Endothelial cell of umbilical vein (primary cell): ENCODE measurements at regions not wholly inside any gene's neighbourhood (a gene's known extent, or its start where the extent isn't known, plus 50 kb on each side); places are given as distances from the start of the nearest gene placed in this dataset.

ENCODE experiments used
- BruUV-seq: library from RNA; stranded (reverse); fragments of 400-500 nt; replicated peaks from 2 replicates; lab custom pipeline; 2021; lab: Mats Ljungman, UMichigan
- CTCF ChIA-PET: fragments of 300-600, 350-600 bp; sonication (Branson Sonifier 250); formaldehyde crosslinking; loops from one replicate; lab custom pipeline; 2021; ENCODE audit warnings: antibody characterized with exemption, inconsistent platforms; lab: Charles Lee
- POLR2A ChIA-PET: fragments of 300-600, 350-600 bp; sonication (Branson Sonifier 250); formaldehyde crosslinking; loops from one replicate; lab custom pipeline; 2021; ENCODE audit warnings: antibody characterized with exemption, inconsistent platforms; lab: Charles Lee
- DNase-seq: peaks from one replicate; pipeline ENCODE4 v3.0.0-alpha.2; 2011; ENCODE audit warnings: low read depth, low spot score
- FAIRE-seq: peaks from 2 replicates; lab custom pipeline; 2011; peaks lifted over from hg19 to GRCh38; lab: Jason Lieb, UNC
- H2AFZ ChIP-seq: 2 replicates; pipeline ENCODE4 v1.6.0; 2012; ENCODE audit warnings: low read depth, low read length, control low read depth, inconsistent platforms
- H3K27ac ChIP-seq: 2 replicates; pipeline ENCODE4 v1.5.1; 2011; ENCODE audit warnings: low read depth, mild to moderate bottlenecking, control low read depth, low read length, moderate library complexity; ENCODE audit not compliant: insufficient read depth
- H3K27me3 ChIP-seq, 2 experiments: 2 replicates each; pipeline versions ENCODE4 v1.6.0 to v1.6.1; 2011; ENCODE audit warnings: low read length in 2 of 2, mixed read lengths in 1 of 2; ENCODE audit not compliant: control insufficient read depth in 2 of 2, insufficient read depth in 2 of 2
- H3K36me3 ChIP-seq, 2 experiments: 2 replicates in 1 of 2; 3 replicates in 1 of 2; pipeline ENCODE4 v1.5.1; 2011; ENCODE audit warnings: low read length in 2 of 2, mild to moderate bottlenecking in 1 of 2, moderate library complexity in 1 of 2; ENCODE audit not compliant: control insufficient read depth in 2 of 2, insufficient read depth in 2 of 2; ENCODE audit errors: extremely low read depth in 1 of 2
- H3K4me1 ChIP-seq: 3 replicates; pipeline ENCODE4 v1.5.1; 2011; ENCODE audit warnings: mild to moderate bottlenecking, low read length; ENCODE audit not compliant: control insufficient read depth, insufficient read depth; ENCODE audit errors: extremely low read depth
- H3K4me2 ChIP-seq: 2 replicates; pipeline ENCODE4 v1.6.1; 2011; ENCODE audit warnings: low read length, control low read depth, mixed read lengths; ENCODE audit not compliant: insufficient read depth
- H3K4me3 ChIP-seq, 3 experiments: fragments of 200-600 bp in 1 of 3; sonication (generic), shearing (Covaris generic) in 1 of 3; replicated peaks in 1 of 3; 2 replicates each; pipeline ENCODE4 v1.5.1; 2011 to 2016; ENCODE audit warnings: control low read depth in 3 of 3, low read length in 3 of 3, mild to moderate bottlenecking in 2 of 3, inconsistent platforms in 1 of 3, low read depth in 1 of 3, moderate library complexity in 1 of 3; ENCODE audit not compliant: insufficient read depth in 1 of 3
- H3K79me2 ChIP-seq: 2 replicates; pipeline ENCODE4 v1.6.0; 2012; ENCODE audit warnings: low read length, inconsistent platforms; ENCODE audit not compliant: control insufficient read depth, insufficient read depth
- H3K9ac ChIP-seq: replicated peaks from 2 replicates; pipeline ENCODE3; 2011; ENCODE audit warnings: low read length, control low read depth; ENCODE audit not compliant: insufficient read depth; ENCODE audit errors: extremely low read depth
- H3K9me1 ChIP-seq: replicated peaks from 3 replicates; pipeline ENCODE4 v1.6.0; 2011; ENCODE audit warnings: mild to moderate bottlenecking, low read length; ENCODE audit not compliant: control insufficient read depth, insufficient read depth; ENCODE audit errors: extremely low read depth
- H3K9me3 ChIP-seq: replicated peaks from 2 replicates; pipeline ENCODE4 v1.5.1; 2012; ENCODE audit warnings: low read length, inconsistent platforms; ENCODE audit not compliant: control insufficient read depth, insufficient read depth
- H4K20me1 ChIP-seq: replicated peaks from 2 replicates; pipeline ENCODE3; 2011; ENCODE audit warnings: mild to moderate bottlenecking, low read length; ENCODE audit not compliant: control insufficient read depth, insufficient read depth; ENCODE audit errors: extremely low read depth
- EZH2 ChIP-seq: IDR thresholded peaks from 2 replicates; pipeline ENCODE4 v1.6.1; 2012; ENCODE audit warnings: borderline replicate concordance, low read depth, mild to moderate bottlenecking, moderate library complexity, low read length, inconsistent platforms; ENCODE audit not compliant: severe bottlenecking
- FOS ChIP-seq: IDR thresholded peaks from 2 replicates; pipeline ENCODE4 v1.6.1; 2011; ENCODE audit warnings: mild to moderate bottlenecking, low read length, moderate library complexity, borderline replicate concordance; ENCODE audit not compliant: insufficient read depth
- GATA2 ChIP-seq: IDR thresholded peaks from 2 replicates; pipeline ENCODE4 v1.7.0; 2011; ENCODE audit warnings: low read depth, mild to moderate bottlenecking, moderate library complexity, mixed read lengths, low read length; ENCODE audit not compliant: insufficient read length, insufficient read depth
- JUN ChIP-seq: IDR thresholded peaks from 2 replicates; pipeline ENCODE4 v1.6.1; 2011; ENCODE audit warnings: borderline replicate concordance, low read depth; ENCODE audit not compliant: insufficient read length, insufficient read depth
- MYC ChIP-seq: IDR thresholded peaks from one replicate; pipeline ENCODE4 v1.6.1; 2011; ENCODE audit warnings: mild to moderate bottlenecking, low read depth, low read length
- POLR2A ChIP-seq: IDR thresholded peaks from 2 replicates; pipeline ENCODE4 v1.6.1; 2012; ENCODE audit warnings: low read depth, mild to moderate bottlenecking, control low read depth, low read length
- POLR2AphosphoS5 ChIP-seq: IDR thresholded peaks from 2 replicates; pipeline ENCODE4 v1.6.1; 2012; ENCODE audit warnings: low read depth, mild to moderate bottlenecking, control low read depth, low read length, moderate library complexity; ENCODE audit not compliant: insufficient read depth
- dilution Hi-C: fragments of 300-500 bp; cut with MboI; formaldehyde crosslinking; loops from one replicate; pipeline ENCODE4 v1.15.0; 2019; ENCODE audit warnings: low sequenced_read_pairs; ENCODE audit not compliant: extremely low pct_ligation_motif_present
- intact Hi-C: fragments of 100-400 bp; cut with micrococcal nuclease; formaldehyde crosslinking; loops from one replicate; pipeline ENCODE4 v1.10.0; 2022
- TF ChIP-seq, protein P1 (sequence below), 2 donors: IDR thresholded peaks; 1 replicate in 1 of 2; 2 replicates in 1 of 2; pipeline ENCODE4 v1.5.1; 2011; ENCODE audit warnings: low read length in 2 of 2, mild to moderate bottlenecking in 2 of 2, moderate library complexity in 2 of 2, control low read depth in 1 of 2, inconsistent platforms in 1 of 2, low read depth in 1 of 2; ENCODE audit not compliant: insufficient read depth in 1 of 2; ENCODE audit errors: extremely low read depth in 1 of 2
- TF ChIP-seq, protein P2 (sequence below): IDR thresholded peaks from 2 replicates; pipeline ENCODE4 v1.6.1; 2011; ENCODE audit not compliant: insufficient read depth, insufficient read length

DNA sequence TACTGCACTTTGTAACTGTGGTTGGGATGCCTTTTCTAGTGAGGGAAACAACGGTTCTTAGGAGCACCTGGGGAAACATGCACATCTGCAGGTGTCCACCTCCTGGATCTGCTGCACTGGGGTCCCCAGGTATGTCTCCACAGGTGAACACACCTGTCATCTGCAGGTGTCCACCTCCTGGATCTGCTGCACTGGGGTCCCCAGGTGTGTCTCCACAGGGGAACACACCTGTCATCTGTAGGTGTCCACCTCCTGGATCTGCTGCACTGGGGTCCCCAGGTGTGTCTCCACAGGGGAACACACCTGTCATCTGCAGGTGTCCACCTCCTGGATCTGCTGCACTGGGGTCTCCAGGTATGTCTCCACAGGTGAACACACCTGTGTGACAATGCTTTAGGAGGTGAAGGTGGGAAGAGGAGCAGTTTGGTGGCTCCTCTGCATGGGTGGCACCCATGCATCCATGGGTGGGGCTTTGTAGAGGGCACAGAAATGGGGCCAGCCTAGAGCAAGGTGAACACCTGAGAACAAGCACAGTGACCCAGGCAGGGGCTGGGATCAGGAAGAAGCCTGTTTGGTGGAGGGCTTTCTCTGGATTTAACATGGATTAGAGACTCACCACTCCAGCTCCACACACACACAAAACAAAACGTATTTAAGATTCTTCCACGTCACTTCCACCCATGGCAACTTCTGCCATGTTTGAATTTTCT lies 206.0 kb upstream of the CDH4 start:
- H3K4me2 ChIP-seq, result no peak overlapping the region
- no peaks in the 10 kb centered on the region for H3K27me3 ChIP-seq
- no peaks in the 10 kb centered on the region for H3K36me3 ChIP-seq
- DNase-seq (no peak), FAIRE-seq (no peak)
- BruUV-seq, result no TSS peak
- intact Hi-C loops (no loop called here), dilution Hi-C loops (no loop called here)
- CTCF ChIA-PET, result no interaction called here
- no peak overlapping the region for H3K9ac ChIP-seq
- no peaks in the 10 kb centered on the region for H4K20me1 ChIP-seq
- H3K27ac ChIP-seq, result no peak overlapping the region
- no peak overlapping the region for H3K4me3 ChIP-seq
- no peaks in the 10 kb centered on the region for H3K9me1 ChIP-seq
- peaks cover 20% of the 10 kb centered on the region for H3K9me3 ChIP-seq
- POLR2A ChIA-PET, result no interaction called here
- H3K4me1 ChIP-seq, result no peaks in the 10 kb centered on the region
- no peak for TF ChIP-seq FOS
- TF ChIP-seq, protein P1, sequence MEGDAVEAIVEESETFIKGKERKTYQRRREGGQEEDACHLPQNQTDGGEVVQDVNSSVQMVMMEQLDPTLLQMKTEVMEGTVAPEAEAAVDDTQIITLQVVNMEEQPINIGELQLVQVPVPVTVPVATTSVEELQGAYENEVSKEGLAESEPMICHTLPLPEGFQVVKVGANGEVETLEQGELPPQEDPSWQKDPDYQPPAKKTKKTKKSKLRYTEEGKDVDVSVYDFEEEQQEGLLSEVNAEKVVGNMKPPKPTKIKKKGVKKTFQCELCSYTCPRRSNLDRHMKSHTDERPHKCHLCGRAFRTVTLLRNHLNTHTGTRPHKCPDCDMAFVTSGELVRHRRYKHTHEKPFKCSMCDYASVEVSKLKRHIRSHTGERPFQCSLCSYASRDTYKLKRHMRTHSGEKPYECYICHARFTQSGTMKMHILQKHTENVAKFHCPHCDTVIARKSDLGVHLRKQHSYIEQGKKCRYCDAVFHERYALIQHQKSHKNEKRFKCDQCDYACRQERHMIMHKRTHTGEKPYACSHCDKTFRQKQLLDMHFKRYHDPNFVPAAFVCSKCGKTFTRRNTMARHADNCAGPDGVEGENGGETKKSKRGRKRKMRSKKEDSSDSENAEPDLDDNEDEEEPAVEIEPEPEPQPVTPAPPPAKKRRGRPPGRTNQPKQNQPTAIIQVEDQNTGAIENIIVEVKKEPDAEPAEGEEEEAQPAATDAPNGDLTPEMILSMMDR (IDR thresholded peaks at IDR 0.05; ENCODE audit: extremely low read depth in 1 of 2, insufficient read depth in 1 of 2, low read depth in 1 of 2, low read length in 2 of 2), result no peak
- TF ChIP-seq POLR2AphosphoS5, result no peak
- TF ChIP-seq JUN, result no peak
- TF ChIP-seq MYC, result no peak
- TF ChIP-seq, protein P2, sequence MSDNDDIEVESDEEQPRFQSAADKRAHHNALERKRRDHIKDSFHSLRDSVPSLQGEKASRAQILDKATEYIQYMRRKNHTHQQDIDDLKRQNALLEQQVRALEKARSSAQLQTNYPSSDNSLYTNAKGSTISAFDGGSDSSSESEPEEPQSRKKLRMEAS, result no peak
- TF ChIP-seq GATA2, result no peak
- TF ChIP-seq POLR2A, result no peak
- TF ChIP-seq EZH2, result no peak
- no peaks in the 10 kb centered on the region for H3K79me2 ChIP-seq
- H2AFZ ChIP-seq, result no peak overlapping the region
